ENCODE measurements at regions not wholly inside any gene's neighbourhood (a gene's known extent, or its start where the extent isn't known, plus 50 kb on each side); places are given as distances from the start of the nearest gene placed in this dataset.

- DNase-seq = no peak
These were observed 1639.6 kb upstream of the TENM4 start for GRCh38 chr11:81080476-81080875.

- DNase-seq = no peak
These were observed 1631.4 kb upstream of the TENM4 start for GRCh38 chr11:81072273-81072672.

GRCh38 chr11:81071606-81072005 lies 1630.8 kb upstream of the TENM4 start:
- no peak for DNase-seq

- no peak for DNase-seq
These were observed 1630.1 kb upstream of the TENM4 start for GRCh38 chr11:81070948-81071347.

GRCh38 chr11:81059356-81059755 lies 1618.5 kb upstream of the TENM4 start:
- no peak for DNase-seq

GRCh38 chr11:81052344-81053158 lies 1611.7 kb upstream of the TENM4 start:
- DNase-seq = no peak

- no peak for DNase-seq
These were observed 1599.2 kb upstream of the TENM4 start for GRCh38 chr11:81039916-81040524.

GRCh38 chr11:81036168-81036870 lies 1595.5 kb upstream of the TENM4 start:
- no peak for DNase-seq

- no peak for DNase-seq
These were observed 1593.1 kb upstream of the TENM4 start for GRCh38 chr11:81033779-81034540.

- DNase-seq = no peak
These were observed 1592.1 kb upstream of the TENM4 start for GRCh38 chr11:81032906-81033305.

- no peak for DNase-seq
These were observed 1589.4 kb upstream of the TENM4 start for GRCh38 chr11:81030186-81030585.

GRCh38 chr11:81026032-81026431 lies 1585.2 kb upstream of the TENM4 start:
- DNase-seq = no peak

- no peak for DNase-seq
These were observed 1581.2 kb upstream of the TENM4 start for GRCh38 chr11:81022057-81022456.

GRCh38 chr11:81010631-81011030 lies 1569.8 kb upstream of the TENM4 start:
- no peak for DNase-seq

- no peak for DNase-seq
These were observed 1566.2 kb upstream of the TENM4 start for GRCh38 chr11:81007046-81007445.

GRCh38 chr11:81005595-81005994 lies 1564.8 kb upstream of the TENM4 start:
- no peak for DNase-seq

- no peak for DNase-seq
These were observed 1563.7 kb upstream of the TENM4 start for GRCh38 chr11:81004576-81004975.

- no peak for DNase-seq
These were observed 1561.5 kb upstream of the TENM4 start for GRCh38 chr11:81002374-81002773.

GRCh38 chr11:81000735-81001134 lies 1559.9 kb upstream of the TENM4 start:
- no peak for DNase-seq

- DNase-seq = no peak
These were observed 1559.5 kb upstream of the TENM4 start for GRCh38 chr11:81000334-81000733.

- no peak for DNase-seq
These were observed 1554.7 kb upstream of the TENM4 start for GRCh38 chr11:80995523-80995922.

GRCh38 chr11:80993536-80993935 lies 1552.7 kb upstream of the TENM4 start:
- DNase-seq = no peak

GRCh38 chr11:80990885-80991284 lies 1550.1 kb upstream of the TENM4 start:
- DNase-seq = no peak
